Transverse colon (tissue), 4 donors: ENCODE measurements at regions not wholly inside any gene's neighbourhood (a gene's known extent, or its start where the extent isn't known, plus 50 kb on each side); places are given as distances from the start of the nearest gene placed in this dataset.

Experiments
- CTCF ChIP-seq, 5 experiments: fragments of 200-600 bp in 3 of 5; fragments of 450-650 bp in 2 of 5; sonication (generic) in 3 of 5; IDR thresholded peaks; 1 replicate in 2 of 5; 2 replicates in 3 of 5; pipeline ENCODE4 v1.5.1; 2016 to 2017; ENCODE audit warnings: antibody characterized with exemption in 5 of 5, inconsistent platforms in 3 of 5, mild to moderate bottlenecking in 2 of 5, moderate library complexity in 1 of 5
- POLR2A ChIP-seq: fragments of 450-650 bp; IDR thresholded peaks from one replicate; pipeline ENCODE4 v1.6.1; 2016; ENCODE audit warnings: antibody characterized with exemption, mild to moderate bottlenecking, moderate library complexity
- POLR2AphosphoS5 ChIP-seq, 3 donors: sonication (generic); formaldehyde crosslinking; IDR thresholded peaks; one replicate each; pipeline ENCODE4 v1.6.1; 2016; ENCODE audit warnings: antibody characterized with exemption in 3 of 3

DNA sequence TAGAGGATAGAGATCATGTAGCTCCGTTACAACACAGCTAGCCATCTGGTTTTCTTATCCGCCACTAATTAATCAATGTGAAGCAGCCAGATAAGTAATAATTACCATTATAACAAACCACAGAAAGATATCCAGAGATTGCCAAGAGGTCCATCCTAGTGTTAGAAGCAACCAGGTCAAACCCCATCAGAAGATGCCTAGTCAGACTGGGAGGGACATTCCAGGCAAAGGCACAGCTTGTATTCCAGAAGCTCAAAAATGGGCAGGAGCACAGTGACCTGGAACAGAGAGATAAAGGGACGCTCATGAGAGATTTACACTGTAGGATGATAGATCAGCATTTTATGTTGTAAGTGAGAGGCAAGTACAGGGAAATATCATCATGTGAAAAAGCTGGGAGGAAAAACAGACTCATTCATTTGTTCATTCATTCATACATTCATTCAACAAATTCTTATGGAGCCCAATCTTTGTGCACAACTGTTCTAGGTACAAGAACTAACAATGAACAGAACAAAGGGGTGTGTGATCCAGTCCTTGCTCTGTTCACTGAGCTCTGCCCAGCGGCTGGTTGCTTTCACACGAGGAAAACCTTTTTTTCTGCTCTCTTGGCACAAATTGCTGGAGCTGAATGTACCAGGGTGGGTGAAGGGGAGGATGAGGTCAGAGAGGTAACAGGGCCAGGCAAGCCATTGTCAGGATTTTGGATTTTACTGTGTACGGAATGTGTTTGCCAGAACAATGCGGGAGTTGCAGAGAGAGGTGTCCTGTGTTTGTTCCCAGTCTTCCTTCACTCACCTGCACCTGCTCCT lies 240.8 kb upstream of the FGGY start:
- TF ChIP-seq CTCF (IDR thresholded peaks at IDR 0.05) (no peak), POLR2A (no peak), POLR2AphosphoS5 (IDR thresholded peaks at IDR 0.05) (no peak)
